Psoas muscle (tissue), 7 donors: ENCODE measurements at regions not wholly inside any gene's neighbourhood (a gene's known extent, or its start where the extent isn't known, plus 50 kb on each side); places are given as distances from the start of the nearest gene placed in this dataset.
"Not testable (repeated sequence)": the region's sequence is repeated elsewhere in the genome, so short reads cannot be mapped to it uniquely, and the experiment has no call there.

Experiments
- ATAC-seq, 4 donors: fragments of 200-7000 bp; cut with Tn5 transposase; one replicate each; pipeline ENCODE4 v1.9.1; 2020; ENCODE audit warnings: moderate library complexity in 3 of 4, mild to moderate bottlenecking in 2 of 4
- DNase-seq, 2 donors: peaks; one replicate each; pipeline ENCODE4 v3.0.0-alpha.2; 2020
- H3K27ac ChIP-seq: fragments of 200-600 bp; one replicate; pipeline ENCODE4 v1.8.0; 2022
- H3K27me3 ChIP-seq, 3 donors: fragments of 200-600 bp in 1 of 3; one replicate each; pipeline versions ENCODE4 v1.6.1 to v1.8.0; 2013 to 2022; ENCODE audit warnings: low read length in 2 of 3, mild to moderate bottlenecking in 2 of 3, moderate library complexity in 1 of 3; ENCODE audit not compliant: insufficient read depth in 3 of 3
- H3K36me3 ChIP-seq, 2 donors: fragments of 200-600 bp in 1 of 2; one replicate each; pipeline versions ENCODE4 v1.6.1 to v1.8.0; 2013 to 2022; ENCODE audit warnings: low read depth in 1 of 2, mild to moderate bottlenecking in 1 of 2, moderate library complexity in 1 of 2; ENCODE audit not compliant: insufficient read depth in 1 of 2
- H3K4me1 ChIP-seq: fragments of 200-600 bp; one replicate; pipeline ENCODE4 v1.8.0; 2022
- H3K4me3 ChIP-seq: fragments of 200-600 bp; one replicate; pipeline ENCODE4 v1.8.0; 2022; ENCODE audit warnings: mild to moderate bottlenecking
- H3K9me3 ChIP-seq: fragments of 200-600 bp; one replicate; pipeline ENCODE4 v1.8.0; 2022
- CTCF ChIP-seq: fragments of 200-600 bp; IDR thresholded peaks from one replicate; pipeline ENCODE4 v1.8.0; 2022; ENCODE audit warnings: antibody characterized with exemption
- WGBS, 3 donors: extraction: QIAGEN DNeasy Blood & Tissue Kit; methylation state at CpG; one replicate each; pipeline versions ENCODE4 v1.1.6 to v1.1.7; 2013; 5-methylcytosine and 5-hydroxymethylcytosine counted together
- intact Hi-C, 2 donors: fragments of 100-400 bp; cut with DNase I; formaldehyde crosslinking; loops; one replicate each; pipeline versions ENCODE4 v1.11.0 to v1.14.2; 2022
- donor health status: healthy with polysubstance abuse.
- donor health status: DM: no; HTN: no; CAD: no; lungs with moderate emphysema.
- donor health status: Bipolar disorder and iron deficiency.
- donor health status: healthy.
- donor health status: DM: yes; HTN: yes; CAD: no.
- donor health status: DM: no; HTN: no; CAD: no.
- donor health status: DM: yes; HTN: yes; CAD: no.

GRCh38 chr10:15921423-15921945, 61.2 kb upstream of the MINDY3 start:
- H3K9me3 ChIP-seq, ATAC-seq, H3K4me1 ChIP-seq, intact Hi-C loops, H3K36me3 ChIP-seq, H3K27ac ChIP-seq, H3K27me3 ChIP-seq, H3K4me3 ChIP-seq, DNase-seq: not testable (repeated sequence)
- WGBS, 3 donors, result 93 to 97% (median 97%) methylated on average over 20 to 28 of the region's 28 CpGs

- WGBS, 3 donors, result 69 to 71% (median 71%) methylated on average over 5 of the region's 5 CpGs
- H3K36me3 ChIP-seq, result no peaks in the 10 kb centered on the region
- no peaks in the 10 kb centered on the region for H3K9me3 ChIP-seq
- TF ChIP-seq CTCF, result no peak
- no peaks in the 10 kb centered on the region for H3K4me1 ChIP-seq
- H3K27ac ChIP-seq, result no peak overlapping the region
- no peaks in the 10 kb centered on the region for H3K27me3 ChIP-seq
- no peak overlapping the region for H3K4me3 ChIP-seq
- DNase-seq (no peak), ATAC-seq (no peak)
- intact Hi-C loops, result no loop called here
These were observed 71.1 kb upstream of the MINDY3 start for GRCh38 chr10:15931376-15931775.

GRCh38 chr10:15939543-15939942, 79.2 kb upstream of the MINDY3 start:
- DNase-seq, H3K4me3 ChIP-seq, H3K36me3 ChIP-seq, H3K4me1 ChIP-seq, H3K27me3 ChIP-seq, intact Hi-C loops, H3K9me3 ChIP-seq, ATAC-seq, H3K27ac ChIP-seq: not testable (repeated sequence)
- 59 to 62% (median 62%) methylated on average over 6 of the region's 6 CpGs for WGBS, 3 donors

- H3K36me3 ChIP-seq, result no peaks in the 10 kb centered on the region
- H3K4me1 ChIP-seq, result no peaks in the 10 kb centered on the region
- H3K27me3 ChIP-seq, result no peaks in the 10 kb centered on the region
- no peak for TF ChIP-seq CTCF
- H3K9me3 ChIP-seq, result no peaks in the 10 kb centered on the region
- no peak overlapping the region for H3K4me3 ChIP-seq
- no peak for DNase-seq
- intact Hi-C loops, result no loop called here
- 50 to 61% (median 53%) methylated on average over 1 of the region's 1 CpG for WGBS, 3 donors
- ATAC-seq, result no peak
- H3K27ac ChIP-seq, result no peak overlapping the region
These were observed 83.1 kb upstream of the MINDY3 start for GRCh38 chr10:15943426-15943825.

- DNase-seq, result no peak
- Histone ChIP-seq H3K4me1 (no peaks in the 10 kb centered on the region), H3K27me3 (no peaks in the 10 kb centered on the region), H3K27ac (no peak overlapping the region), H3K36me3 (no peaks in the 10 kb centered on the region), H3K4me3 (no peak overlapping the region), H3K9me3 (no peaks in the 10 kb centered on the region)
- intact Hi-C loops, result no loop called here
- 73 to 78% (median 77%) methylated on average over 4 of the region's 4 CpGs for WGBS, 3 donors
- no peak for TF ChIP-seq CTCF
- ATAC-seq, result no peak
These were observed 93.9 kb upstream of the MINDY3 start for GRCh38 chr10:15954188-15954587.

- no peak overlapping the region for H3K27ac ChIP-seq
- no peak for DNase-seq
- no peaks in the 10 kb centered on the region for H3K27me3 ChIP-seq
- ATAC-seq, result no peak
- intact Hi-C loops, result no loop called here
- H3K4me1 ChIP-seq, result no peaks in the 10 kb centered on the region
- no peak for TF ChIP-seq CTCF
- no peak overlapping the region for H3K4me3 ChIP-seq
- H3K36me3 ChIP-seq, result no peaks in the 10 kb centered on the region
- 83 to 87% (median 86%) methylated on average over 5 of the region's 5 CpGs for WGBS, 3 donors
- H3K9me3 ChIP-seq, result no peaks in the 10 kb centered on the region
These were observed 100.0 kb upstream of the MINDY3 start for GRCh38 chr10:15960277-15960676.

GRCh38 chr10:15972736-15973135, 112.4 kb upstream of the MINDY3 start:
- H3K27ac ChIP-seq, H3K4me3 ChIP-seq, H3K36me3 ChIP-seq, H3K4me1 ChIP-seq, ATAC-seq, H3K9me3 ChIP-seq, DNase-seq, intact Hi-C loops, H3K27me3 ChIP-seq: not testable (repeated sequence)
- 80 to 88% (median 83%) methylated on average over 5 of the region's 5 CpGs for WGBS, 3 donors
